T-cell (primary cell): ENCODE measurements at regions not wholly inside any gene's neighbourhood (a gene's known extent, or its start where the extent isn't known, plus 50 kb on each side); places are given as distances from the start of the nearest gene placed in this dataset.

ENCODE experiments used
- ATAC-seq, 4 experiments: fragments of 200-7000 bp in 3 of 4; fragments of 150-1000 bp in 1 of 4; cut with Tn5 transposase; replicated peaks in 1 of 4; 1 replicate in 3 of 4; 2 replicates in 1 of 4; pipeline ENCODE4 v1.10.0; 2021; ENCODE audit warnings: moderate library complexity in 3 of 4, mild to moderate bottlenecking in 2 of 4, moderate number of reproducible peaks in 1 of 4
- CTCF ChIA-PET, 2 donors: fragments of 300-600 bp; sonication (Branson Sonifier 250); formaldehyde crosslinking; loops; one replicate each; lab custom pipeline; 2022; ENCODE audit warnings: antibody characterized with exemption in 2 of 2; lab: Charles Lee
- POLR2A ChIA-PET, 2 donors: fragments of 300-600 bp; sonication (Branson Sonifier 250); formaldehyde crosslinking; loops; one replicate each; lab custom pipeline; 2022; ENCODE audit warnings: antibody characterized with exemption in 2 of 2; lab: Charles Lee
- DNase-seq, 35 experiments: peaks; one replicate each; pipeline versions ENCODE4 v3.0.0 to v3.0.0-alpha.2; 2013 to 2023
- H3K27ac ChIP-seq: one replicate; pipeline ENCODE4 v1.5.1; 2013; ENCODE audit warnings: low read length
- H3K27me3 ChIP-seq, 2 experiments: replicated peaks in 1 of 2; 1 replicate in 1 of 2; 2 replicates in 1 of 2; pipeline versions ENCODE4 v1.6.1 to v1.7.0; 2013; ENCODE audit warnings: low read length in 1 of 2, mixed read lengths in 1 of 2; ENCODE audit not compliant: control insufficient read depth in 2 of 2, insufficient read depth in 2 of 2; ENCODE audit errors: extremely low read depth in 1 of 2
- H3K36me3 ChIP-seq, 2 donors: 1 replicate in 1 of 2; 2 replicates in 1 of 2; pipeline versions ENCODE4 v1.6.1 to v1.7.0; 2013; ENCODE audit warnings: low read length in 1 of 2; ENCODE audit not compliant: control insufficient read depth in 2 of 2, insufficient read depth in 1 of 2; ENCODE audit errors: extremely low read depth in 1 of 2
- H3K4me1 ChIP-seq, 2 experiments: 1 replicate in 1 of 2; 2 replicates in 1 of 2; pipeline versions ENCODE4 v1.6.1 to v1.7.0; 2013; ENCODE audit warnings: low read length in 2 of 2, mixed read lengths in 1 of 2; ENCODE audit not compliant: insufficient read depth in 2 of 2, control insufficient read depth in 1 of 2; ENCODE audit errors: extremely low read depth in 1 of 2
- H3K4me3 ChIP-seq, 2 donors: 1 replicate in 1 of 2; 2 replicates in 1 of 2; pipeline versions ENCODE4 v1.5.1 to v1.7.0; 2013; ENCODE audit warnings: mild to moderate bottlenecking in 2 of 2, low read length in 1 of 2, moderate library complexity in 1 of 2; ENCODE audit not compliant: control insufficient read depth in 1 of 2; ENCODE audit errors: extremely low read depth in 1 of 2
- H3K9me3 ChIP-seq: 2 replicates; pipeline ENCODE4 v1.7.0; 2013
- H3K27ac Mint-ChIP-seq, 2 donors: one replicate each; pipeline ENCODE4 v1.8.0; 2020 to 2021; ENCODE audit warnings: mild to moderate bottlenecking in 2 of 2, mixed read lengths in 2 of 2
- H3K27me3 Mint-ChIP-seq, 2 donors: one replicate each; pipeline ENCODE4 v1.8.0; 2021 to 2022; ENCODE audit warnings: mixed read lengths in 2 of 2
- H3K36me3 Mint-ChIP-seq: one replicate; pipeline ENCODE4 v1.8.0; 2021; ENCODE audit warnings: mixed read lengths
- H3K4me1 Mint-ChIP-seq, 3 donors: one replicate each; pipeline ENCODE4 v1.8.0; 2020 to 2022; ENCODE audit warnings: mixed read lengths in 3 of 3, mild to moderate bottlenecking in 1 of 3
- H3K4me3 Mint-ChIP-seq, 3 donors: one replicate each; pipeline ENCODE4 v1.8.0; 2020 to 2022; ENCODE audit warnings: mild to moderate bottlenecking in 3 of 3, mixed read lengths in 3 of 3, moderate library complexity in 3 of 3
- H3K9me3 Mint-ChIP-seq, 3 donors: one replicate each; pipeline ENCODE4 v1.8.0; 2020 to 2022; ENCODE audit warnings: mixed read lengths in 3 of 3
- WGBS: methylation state at CpG from one replicate; pipeline ENCODE4 v1.1.5; 2013; ENCODE audit warnings: missing lambda C conversion rate; ENCODE audit not compliant: insufficient coverage; 5-methylcytosine and 5-hydroxymethylcytosine counted together

DNA sequence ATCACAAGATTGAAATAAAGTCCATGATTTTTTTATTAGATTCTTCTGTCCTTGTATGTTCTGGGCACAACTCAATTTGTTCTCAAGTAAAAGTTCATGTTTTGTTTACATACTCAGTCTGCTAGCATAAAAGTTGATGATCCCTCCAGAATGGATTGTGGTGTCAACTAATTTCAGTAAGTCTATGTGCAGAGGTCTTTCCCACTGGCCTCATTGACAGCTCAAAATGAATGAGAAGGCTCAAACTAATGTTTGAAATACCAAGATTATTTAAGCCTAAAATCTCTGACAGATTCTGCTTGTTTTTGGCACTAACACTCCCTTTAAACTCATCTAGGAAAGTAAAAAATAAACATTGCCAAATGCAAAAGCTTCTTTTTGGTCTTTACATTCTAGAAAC lies 561.2 kb upstream of the CNTNAP5 start:
- CTCF ChIA-PET, result no interaction called here
- no peak overlapping the region for H3K27ac Mint-ChIP-seq

DNA sequence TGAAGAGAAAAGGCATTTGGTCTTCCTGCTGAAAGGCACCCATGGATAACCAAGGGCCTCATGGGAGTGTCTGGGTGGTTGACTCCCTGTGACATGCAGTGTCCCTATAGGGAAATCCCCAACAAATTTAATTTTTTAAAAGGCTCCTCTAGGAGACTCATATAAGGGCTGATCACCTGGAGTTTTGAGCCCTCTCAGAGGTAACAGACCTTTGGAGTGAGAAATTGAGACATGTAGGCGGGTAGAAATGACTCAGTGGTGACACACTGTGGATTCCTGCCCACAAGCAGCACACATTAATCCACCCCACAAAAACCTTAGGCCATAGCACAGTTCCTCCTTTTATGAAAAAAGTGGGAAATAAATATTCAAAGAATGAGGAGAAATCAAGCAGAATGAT lies 557.0 kb upstream of the CNTNAP5 start:
- ChIA-PET CTCF (no interaction called here), POLR2A (no interaction called here)
- Histone ChIP-seq H3K9me3 (no peaks in the 10 kb centered on the region), H3K27ac (no peak overlapping the region), H3K27me3 (no peaks in the 10 kb centered on the region), H3K36me3 (no peaks in the 10 kb centered on the region), H3K4me1 (no peaks in the 10 kb centered on the region), H3K4me3 (no peak overlapping the region)
- Mint-ChIP-seq H3K36me3 (no peaks in the 10 kb centered on the region), H3K27me3 (no peaks in the 10 kb centered on the region), H3K9me3 (peaks cover 3 to 20% (median 13%) of the 10 kb centered on the region in 3 donors), H3K4me3 (no peak overlapping the region), H3K27ac (no peak overlapping the region), H3K4me1 (no peaks in the 10 kb centered on the region)
- no CpG with 5 or more reads among the region's 1 CpG for WGBS
- no peak for ATAC-seq
- DNase-seq, result no peak

More for the DNA sequence above, 561.2 kb upstream of the CNTNAP5 start:
- H3K27ac ChIP-seq, result no peak overlapping the region
- no peaks in the 10 kb centered on the region for H3K9me3 ChIP-seq
- H3K4me1 ChIP-seq, result no peaks in the 10 kb centered on the region
- POLR2A ChIA-PET, result no interaction called here
- H3K4me3 ChIP-seq, result no peak overlapping the region
- H3K36me3 Mint-ChIP-seq, result no peaks in the 10 kb centered on the region
- no peaks in the 10 kb centered on the region for H3K36me3 ChIP-seq
- no peaks in the 10 kb centered on the region for H3K4me1 Mint-ChIP-seq
- H3K4me3 Mint-ChIP-seq, result no peak overlapping the region
- DNase-seq (no peak), ATAC-seq (no peak)
- H3K27me3 Mint-ChIP-seq, result no peaks in the 10 kb centered on the region
- no peaks in the 10 kb centered on the region for H3K27me3 ChIP-seq
- H3K9me3 Mint-ChIP-seq, result peaks cover 8 to 12% (median 8%) of the 10 kb centered on the region in 3 donors

DNA sequence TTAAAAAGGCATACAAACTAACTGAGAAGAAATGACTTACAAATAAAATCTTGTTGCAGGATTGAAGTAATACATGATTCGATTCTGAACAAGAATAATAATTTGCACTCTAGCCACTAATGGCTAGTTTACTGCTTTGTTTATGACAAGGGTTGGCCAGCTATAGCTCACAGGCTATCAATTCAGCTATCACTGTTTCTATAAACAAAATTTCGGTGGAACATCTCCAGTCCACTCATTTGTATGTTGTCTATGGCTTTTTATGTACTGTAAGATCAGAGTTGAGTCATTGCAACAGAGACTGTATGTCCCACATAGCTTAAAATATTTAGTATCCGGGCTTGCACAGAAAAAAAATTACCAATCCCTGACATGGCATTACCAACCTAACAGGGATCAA lies 543.7 kb upstream of the CNTNAP5 start:
- ATAC-seq (no peak), DNase-seq (no peak)
- Histone ChIP-seq H3K27ac (no peak overlapping the region), H3K27me3 (no peaks in the 10 kb centered on the region), H3K36me3 (no peaks in the 10 kb centered on the region), H3K4me1 (no peaks in the 10 kb centered on the region), H3K9me3 (no peaks in the 10 kb centered on the region), H3K4me3 (no peak overlapping the region)
- WGBS, result no CpG with 5 or more reads among the region's 3 CpGs
- peaks cover 8 to 34% (median 18%) of the 10 kb centered on the region in 3 donors for H3K9me3 Mint-ChIP-seq
- CTCF ChIA-PET, result no interaction called here
- no peak overlapping the region for H3K4me3 Mint-ChIP-seq
- H3K4me1 Mint-ChIP-seq, result no peaks in the 10 kb centered on the region
- H3K36me3 Mint-ChIP-seq, result no peaks in the 10 kb centered on the region
- H3K27me3 Mint-ChIP-seq, result no peaks in the 10 kb centered on the region
- no peak overlapping the region for H3K27ac Mint-ChIP-seq
- POLR2A ChIA-PET, result no interaction called here

DNA sequence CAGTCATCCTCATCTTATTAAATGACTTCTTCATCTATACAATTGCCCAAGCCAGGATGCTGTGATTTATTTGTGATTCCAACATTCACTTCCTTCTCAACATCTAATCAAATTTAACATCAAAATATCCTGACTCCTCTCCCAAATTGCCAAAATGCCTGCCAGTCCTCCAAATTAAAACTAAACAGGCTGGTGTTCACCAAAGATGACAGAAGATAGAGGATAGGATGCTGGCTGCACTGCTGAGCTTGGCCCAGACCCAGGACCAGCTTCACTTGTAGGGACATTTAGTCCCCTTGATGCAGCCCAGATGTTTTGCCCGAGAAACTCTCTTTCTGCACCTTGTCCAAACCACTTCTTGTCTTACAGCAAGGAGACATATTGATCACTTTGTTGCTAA lies 540.0 kb upstream of the CNTNAP5 start:
- DNase-seq (no peak), ATAC-seq (no peak)
- ChIA-PET CTCF (no interaction called here), POLR2A (no interaction called here)
- H3K27ac ChIP-seq, result no peak overlapping the region
- Mint-ChIP-seq H3K4me1 (no peaks in the 10 kb centered on the region), H3K36me3 (no peaks in the 10 kb centered on the region), H3K9me3 (peaks cover 6 to 16% (median 8%) of the 10 kb centered on the region in 3 donors), H3K4me3 (no peak overlapping the region), H3K27me3 (no peaks in the 10 kb centered on the region), H3K27ac (no peak overlapping the region)
- no peaks in the 10 kb centered on the region for H3K4me1 ChIP-seq
- no peaks in the 10 kb centered on the region for H3K27me3 ChIP-seq
- WGBS, result no CpG with 5 or more reads among the region's 1 CpG
- no peaks in the 10 kb centered on the region for H3K36me3 ChIP-seq
- H3K4me3 ChIP-seq, result no peak overlapping the region
- no peaks in the 10 kb centered on the region for H3K9me3 ChIP-seq

DNA sequence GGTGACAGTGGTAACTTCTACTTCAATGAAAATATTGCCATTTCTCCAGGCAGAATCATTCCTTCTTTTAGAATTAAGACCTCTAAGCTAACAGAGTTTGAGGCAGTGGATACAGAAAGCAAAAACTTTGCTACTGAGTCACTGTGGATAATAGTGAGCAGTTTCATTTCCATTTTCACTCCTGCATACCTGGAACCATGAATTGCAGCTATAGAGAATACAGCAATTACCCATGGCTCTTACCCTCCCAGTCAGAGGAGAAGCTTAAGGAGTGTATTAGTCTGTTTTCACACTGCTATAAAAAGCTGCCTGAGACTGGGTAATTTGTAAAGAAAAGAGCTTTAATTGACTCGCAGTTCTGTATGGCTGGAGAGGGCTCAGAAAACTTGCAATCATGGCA lies 531.4 kb upstream of the CNTNAP5 start:
- ATAC-seq, result no peak
- no peak overlapping the region for H3K4me3 Mint-ChIP-seq
- no peaks in the 10 kb centered on the region for H3K27me3 Mint-ChIP-seq

DNA sequence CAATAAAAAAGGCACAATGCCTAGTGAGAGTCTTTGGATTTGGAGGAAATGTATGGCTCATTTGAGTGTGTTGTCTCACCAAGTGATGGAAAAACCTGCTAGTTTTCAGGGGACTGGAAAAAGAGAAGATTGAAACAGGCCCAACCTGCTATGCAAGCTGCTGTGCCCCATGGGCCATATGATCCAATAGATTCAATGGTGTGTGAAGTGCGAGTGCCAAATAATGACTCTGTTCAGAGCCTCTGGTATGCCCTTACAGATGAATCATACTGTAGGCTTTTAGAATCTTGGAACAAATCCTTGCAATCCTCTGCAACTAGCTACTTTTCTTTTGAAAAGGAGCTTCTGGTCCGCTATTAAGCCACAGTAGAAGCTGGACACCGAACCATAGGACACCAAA lies 529.8 kb upstream of the CNTNAP5 start:
- DNase-seq (no peak), ATAC-seq (no peak)
- Histone ChIP-seq H3K4me1 (no peaks in the 10 kb centered on the region), H3K9me3 (no peaks in the 10 kb centered on the region), H3K4me3 (no peak overlapping the region), H3K27ac (no peak overlapping the region), H3K36me3 (no peaks in the 10 kb centered on the region), H3K27me3 (no peaks in the 10 kb centered on the region)
- H3K36me3 Mint-ChIP-seq, result no peaks in the 10 kb centered on the region
- 100% methylated on average over 1 of the region's 3 CpGs for WGBS
- no peak overlapping the region for H3K4me3 Mint-ChIP-seq
- ChIA-PET CTCF (no interaction called here), POLR2A (no interaction called here)
- H3K27ac Mint-ChIP-seq, result no peak overlapping the region
- H3K9me3 Mint-ChIP-seq, result peaks cover 7 to 14% (median 13%) of the 10 kb centered on the region in 3 donors
- H3K4me1 Mint-ChIP-seq, result no peaks in the 10 kb centered on the region
- H3K27me3 Mint-ChIP-seq, result no peaks in the 10 kb centered on the region

More for the DNA sequence above, 531.4 kb upstream of the CNTNAP5 start:
- H3K27ac Mint-ChIP-seq, result no peak overlapping the region
- Histone ChIP-seq H3K36me3 (no peaks in the 10 kb centered on the region), H3K4me1 (no peaks in the 10 kb centered on the region), H3K9me3 (no peaks in the 10 kb centered on the region), H3K27ac (no peak overlapping the region), H3K27me3 (no peaks in the 10 kb centered on the region), H3K4me3 (no peak overlapping the region)
- H3K4me1 Mint-ChIP-seq, result no peaks in the 10 kb centered on the region
- no peak for DNase-seq
- ChIA-PET POLR2A (no interaction called here), CTCF (no interaction called here)
- no peaks in the 10 kb centered on the region for H3K36me3 Mint-ChIP-seq
- peaks cover 7 to 13% (median 12%) of the 10 kb centered on the region in 3 donors for H3K9me3 Mint-ChIP-seq
- no CpG with 5 or more reads among the region's 1 CpG for WGBS

DNA sequence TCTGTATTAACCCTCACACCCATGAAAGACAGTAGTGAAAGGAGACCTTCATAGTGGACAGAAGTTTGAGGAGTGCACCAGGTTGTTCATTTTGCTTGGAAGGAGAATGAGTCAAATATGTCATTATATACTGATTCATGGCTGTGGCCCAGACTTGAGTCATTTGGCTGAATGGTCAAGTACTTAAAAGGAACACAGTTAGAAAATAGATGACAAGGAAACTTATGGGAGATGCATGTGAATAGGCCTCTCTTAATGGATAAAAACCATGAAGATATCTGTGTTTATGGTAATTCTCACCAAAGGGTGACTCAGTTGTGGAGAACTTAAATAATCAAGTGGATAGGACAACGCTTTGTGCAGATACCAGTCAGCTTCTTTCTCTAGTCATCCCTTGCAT lies 524.7 kb upstream of the CNTNAP5 start:
- no peak overlapping the region for H3K27ac Mint-ChIP-seq
- no peaks in the 10 kb centered on the region for H3K36me3 ChIP-seq

More for the DNA sequence above, 524.7 kb upstream of the CNTNAP5 start:
- Mint-ChIP-seq H3K4me1 (no peaks in the 10 kb centered on the region), H3K9me3 (peaks cover 0 to 17% (median 13%) of the 10 kb centered on the region in 3 donors), H3K4me3 (no peak overlapping the region), H3K27me3 (no peaks in the 10 kb centered on the region), H3K36me3 (no peaks in the 10 kb centered on the region)
- Histone ChIP-seq H3K9me3 (no peaks in the 10 kb centered on the region), H3K4me3 (no peak overlapping the region), H3K4me1 (no peaks in the 10 kb centered on the region), H3K27ac (no peak overlapping the region), H3K27me3 (no peaks in the 10 kb centered on the region)
- no CpG with 5 or more reads among the region's 1 CpG for WGBS
- DNase-seq, result no peak
- POLR2A ChIA-PET, result no interaction called here
- ATAC-seq, result no peak
- CTCF ChIA-PET, result no interaction called here
